ENCODE measurements at regions not wholly inside any gene's neighbourhood (a gene's known extent, or its start where the extent isn't known, plus 50 kb on each side); places are given as distances from the start of the nearest gene placed in this dataset.
A peak's percentile ranks its signal among the peaks of the same experiment; 100 is the strongest.

DNA sequence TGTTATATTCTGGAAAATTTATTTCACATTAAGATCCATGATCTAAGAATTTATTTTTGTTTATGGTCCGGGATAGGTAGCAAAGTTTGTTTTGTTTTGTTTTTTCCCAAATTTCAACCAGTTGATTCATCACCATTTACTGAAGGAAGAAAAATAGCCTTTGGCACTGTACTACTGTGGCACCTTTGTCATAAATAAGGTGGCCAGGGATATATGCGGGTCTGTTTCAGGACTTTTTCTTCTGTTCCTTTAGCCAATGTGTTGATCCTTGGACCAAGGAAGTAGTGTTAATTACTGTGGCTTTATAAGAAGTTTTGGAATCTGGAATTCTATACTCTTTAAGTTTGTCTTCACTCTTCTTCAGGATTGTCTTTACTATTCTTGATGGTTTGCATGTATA, 171.7 kb downstream of the FAXC start:
- Histone ChIP-seq H4K20me1 (ENCODE audit: low read length) (no peaks in the 10 kb centered on the region), H3K4me2 (ENCODE audit: low read length) (peak overlapping the region; percentile 31; the same call in 1 of the 2 replicates), H3K4me3 (ENCODE audit: low read length) (no peak overlapping the region), H2AFZ (ENCODE audit: low read length) (no peak overlapping the region), H3K27me3 (ENCODE audit: low read length) (no peaks in the 10 kb centered on the region; the same call in 1 of the 2 replicates), H3K4me1 (ENCODE audit: insufficient read depth, low read length) (peaks cover 6% of the 10 kb centered on the region), H3K9me2 (replicated peaks; ENCODE audit: low read length) (no peaks in the 10 kb centered on the region), H3K79me2 (ENCODE audit: low read length) (no peaks in the 10 kb centered on the region), H3K9ac (ENCODE audit: low read length) (no peak overlapping the region), H3F3A (ENCODE audit: low read length, unreplicated experiment) (no peaks in the 10 kb centered on the region), H3K9me3 (ENCODE audit: low read length) (no peaks in the 10 kb centered on the region), H3K36me3 (ENCODE audit: low read depth, low read length) (no peaks in the 10 kb centered on the region), H3K27ac (ENCODE audit: low read length) (no peak overlapping the region)
- intact Hi-C loops (cut with micrococcal nuclease) = no loop called here
- DNase-seq (no peak), ATAC-seq (no peak)
- ChIA-PET CTCF (no interaction called here), POLR2A (ENCODE audit: unreplicated experiment) (no interaction called here)
- TF ChIP-seq, protein P1, sequence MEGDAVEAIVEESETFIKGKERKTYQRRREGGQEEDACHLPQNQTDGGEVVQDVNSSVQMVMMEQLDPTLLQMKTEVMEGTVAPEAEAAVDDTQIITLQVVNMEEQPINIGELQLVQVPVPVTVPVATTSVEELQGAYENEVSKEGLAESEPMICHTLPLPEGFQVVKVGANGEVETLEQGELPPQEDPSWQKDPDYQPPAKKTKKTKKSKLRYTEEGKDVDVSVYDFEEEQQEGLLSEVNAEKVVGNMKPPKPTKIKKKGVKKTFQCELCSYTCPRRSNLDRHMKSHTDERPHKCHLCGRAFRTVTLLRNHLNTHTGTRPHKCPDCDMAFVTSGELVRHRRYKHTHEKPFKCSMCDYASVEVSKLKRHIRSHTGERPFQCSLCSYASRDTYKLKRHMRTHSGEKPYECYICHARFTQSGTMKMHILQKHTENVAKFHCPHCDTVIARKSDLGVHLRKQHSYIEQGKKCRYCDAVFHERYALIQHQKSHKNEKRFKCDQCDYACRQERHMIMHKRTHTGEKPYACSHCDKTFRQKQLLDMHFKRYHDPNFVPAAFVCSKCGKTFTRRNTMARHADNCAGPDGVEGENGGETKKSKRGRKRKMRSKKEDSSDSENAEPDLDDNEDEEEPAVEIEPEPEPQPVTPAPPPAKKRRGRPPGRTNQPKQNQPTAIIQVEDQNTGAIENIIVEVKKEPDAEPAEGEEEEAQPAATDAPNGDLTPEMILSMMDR (conservative IDR thresholded peaks at IDR 0.05; ENCODE audit: low read depth, low read length) = no peak
- TF ChIP-seq EZH2phosphoT487 (IDR thresholded peaks at IDR 0.05; ENCODE audit: borderline replicate concordance, low read length) = no peak
- no peak for TF ChIP-seq EZH2 (IDR thresholded peaks at IDR 0.05; ENCODE audit: low read length, unreplicated experiment)
- no TSS peak for BruUV-seq (replicated peaks)

DNA sequence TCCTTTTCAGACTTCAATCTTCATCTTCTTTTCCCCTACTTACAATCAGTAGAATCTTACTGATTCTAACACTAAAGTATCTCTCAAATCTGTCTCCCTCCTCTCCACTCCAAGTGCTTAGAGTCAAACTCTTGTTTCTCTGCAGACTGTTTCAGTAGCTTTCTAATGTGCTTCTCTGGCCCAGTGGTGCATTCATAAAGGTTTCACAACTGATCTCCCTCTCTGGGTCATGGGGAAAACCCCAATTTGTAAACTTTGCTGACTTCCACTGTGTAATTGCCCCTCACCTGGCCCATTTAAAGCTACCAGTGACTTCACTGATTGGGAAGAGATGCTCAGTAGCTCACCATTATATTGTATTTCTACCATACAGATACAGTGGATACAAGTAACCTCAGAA, 183.6 kb downstream of the FAXC start:
- POLR2A ChIA-PET (ENCODE audit: unreplicated experiment) = no interaction called here
- H3K27ac ChIP-seq (ENCODE audit: low read length) = no peak overlapping the region
- no peak overlapping the region for H3K4me3 ChIP-seq (ENCODE audit: low read length)
- H4K20me1 ChIP-seq (ENCODE audit: low read length) = no peaks in the 10 kb centered on the region
- no peak for ATAC-seq
- intact Hi-C loops (cut with micrococcal nuclease) = no loop called here
- no peaks in the 10 kb centered on the region for H3K36me3 ChIP-seq (ENCODE audit: low read depth, low read length)
- DNase-seq = no peak
- TF ChIP-seq EZH2phosphoT487 (IDR thresholded peaks at IDR 0.05; ENCODE audit: borderline replicate concordance, low read length) = no peak
- TF ChIP-seq, protein P1 (conservative IDR thresholded peaks at IDR 0.05; ENCODE audit: low read depth, low read length) = no peak
- CTCF ChIA-PET = no interaction called here
- no peaks in the 10 kb centered on the region for H3K4me1 ChIP-seq (ENCODE audit: insufficient read depth, low read length)
- no peak overlapping the region for H2AFZ ChIP-seq (ENCODE audit: low read length)
- H3K9ac ChIP-seq (ENCODE audit: low read length) = no peak overlapping the region
- BruUV-seq (replicated peaks) = no TSS peak
- no peak overlapping the region for H3K4me2 ChIP-seq (ENCODE audit: low read length)
- H3K27me3 ChIP-seq (ENCODE audit: low read length) = peaks cover 3% of the 10 kb centered on the region; the same call in 1 of the 2 replicates
- no peaks in the 10 kb centered on the region for H3K79me2 ChIP-seq (ENCODE audit: low read length)
- H3K9me2 ChIP-seq (replicated peaks; ENCODE audit: low read length) = no peaks in the 10 kb centered on the region
- no peaks in the 10 kb centered on the region for H3K9me3 ChIP-seq (ENCODE audit: low read length)
- no peaks in the 10 kb centered on the region for H3F3A ChIP-seq (ENCODE audit: low read length, unreplicated experiment)

DNA sequence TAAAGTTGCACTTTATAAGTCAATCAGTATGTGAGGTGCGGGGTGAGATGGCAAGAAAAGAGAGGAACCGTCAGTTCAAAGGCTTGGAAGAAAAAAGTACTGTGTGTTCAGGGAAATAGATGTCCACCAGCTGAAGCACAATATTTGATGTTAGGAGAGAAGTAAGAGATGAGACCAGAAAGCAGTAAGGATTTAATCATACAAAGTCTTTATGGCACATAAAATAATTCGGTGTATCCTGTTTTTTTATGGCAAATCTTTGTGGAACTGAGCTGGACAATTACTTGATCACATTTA, 197.2 kb downstream of the FAXC start:
- Histone ChIP-seq H3K4me3 (ENCODE audit: low read length) (no peak overlapping the region), H3K9me3 (ENCODE audit: low read length) (no peaks in the 10 kb centered on the region), H3K27me3 (ENCODE audit: low read length) (peaks cover 28% of the 10 kb centered on the region), H2AFZ (ENCODE audit: low read length) (no peak overlapping the region), H3K9me2 (replicated peaks; ENCODE audit: low read length) (no peaks in the 10 kb centered on the region), H4K20me1 (ENCODE audit: low read length) (no peaks in the 10 kb centered on the region), H3K79me2 (ENCODE audit: low read length) (no peaks in the 10 kb centered on the region), H3K4me2 (ENCODE audit: low read length) (no peak overlapping the region), H3K36me3 (ENCODE audit: low read depth, low read length) (no peaks in the 10 kb centered on the region), H3K4me1 (ENCODE audit: insufficient read depth, low read length) (no peaks in the 10 kb centered on the region), H3K27ac (ENCODE audit: low read length) (no peak overlapping the region), H3F3A (ENCODE audit: low read length, unreplicated experiment) (no peaks in the 10 kb centered on the region), H3K9ac (ENCODE audit: low read length) (no peak overlapping the region)
- ATAC-seq = no peak
- BruUV-seq (replicated peaks) = no TSS peak
- CTCF ChIA-PET = interaction anchor here (1.0 kb wide), 1 partner anchor 90 kb away, joined by 7 read pairs; no protein-coding TSS in a partner anchor
- no peak for TF ChIP-seq EZH2 (IDR thresholded peaks at IDR 0.05; ENCODE audit: low read length, unreplicated experiment)
- no peak for DNase-seq
- intact Hi-C loops (cut with micrococcal nuclease) = loop anchor here (1.0 kb wide), 1 partner anchor 90 kb away; no protein-coding TSS in a partner anchor
- POLR2A ChIA-PET (ENCODE audit: unreplicated experiment) = no interaction called here
